ENCODE measurements at regions not wholly inside any gene's neighbourhood (a gene's known extent, or its start where the extent isn't known, plus 50 kb on each side); places are given as distances from the start of the nearest gene placed in this dataset.

GRCh38 chr2:51579412-51579811, 547.5 kb upstream of the NRXN1 start:
- DNase-seq (no peak), ATAC-seq (ENCODE audit: low FRiP score in 2 of 2) (no peak)
- H3K4me3 ChIP-seq: no peak overlapping the region
- no peaks in the 10 kb centered on the region for H3K27me3 ChIP-seq
- no peak overlapping the region for H3K27ac ChIP-seq
- H3K9me3 ChIP-seq: no peaks in the 10 kb centered on the region
- no peaks in the 10 kb centered on the region for H3K36me3 ChIP-seq
- TF ChIP-seq POLR2AphosphoS5 (IDR thresholded peaks at IDR 0.05) (no peak), EP300 (IDR thresholded peaks at IDR 0.05) (no peak), POLR2A (IDR thresholded peaks at IDR 0.05) (no peak), CTCF (IDR thresholded peaks at IDR 0.05) (no peak)
- H3K4me1 ChIP-seq: no peaks in the 10 kb centered on the region
- 83 to 89% methylated on average over 1 of the region's 1 CpG for WGBS, 2 donors

GRCh38 chr2:51575181-51575580, 543.2 kb upstream of the NRXN1 start:
- 64 to 79% methylated on average over 1 of the region's 1 CpG for WGBS, 2 donors
- Histone ChIP-seq H3K4me3 (no peak overlapping the region), H3K27ac (no peak overlapping the region), H3K36me3 (no peaks in the 10 kb centered on the region), H3K4me1 (no peaks in the 10 kb centered on the region), H3K9me3 (no peaks in the 10 kb centered on the region), H3K27me3 (no peaks in the 10 kb centered on the region)
- ATAC-seq (ENCODE audit: low FRiP score in 2 of 2) (no peak), DNase-seq (no peak)
- TF ChIP-seq CTCF (IDR thresholded peaks at IDR 0.05) (no peak), POLR2AphosphoS5 (IDR thresholded peaks at IDR 0.05) (no peak), POLR2A (IDR thresholded peaks at IDR 0.05) (no peak), EP300 (IDR thresholded peaks at IDR 0.05) (no peak)

GRCh38 chr2:51559026-51559425, 527.1 kb upstream of the NRXN1 start:
- no peaks in the 10 kb centered on the region for H3K36me3 ChIP-seq
- TF ChIP-seq POLR2AphosphoS5 (IDR thresholded peaks at IDR 0.05) (no peak), EP300 (IDR thresholded peaks at IDR 0.05) (no peak), POLR2A (IDR thresholded peaks at IDR 0.05) (no peak), CTCF (IDR thresholded peaks at IDR 0.05) (no peak)
- no peaks in the 10 kb centered on the region for H3K9me3 ChIP-seq
- H3K4me3 ChIP-seq: no peak overlapping the region
- no peaks in the 10 kb centered on the region for H3K27me3 ChIP-seq
- no peak for DNase-seq
- H3K27ac ChIP-seq: no peak overlapping the region
- no peaks in the 10 kb centered on the region for H3K4me1 ChIP-seq
- ATAC-seq (ENCODE audit: low FRiP score in 2 of 2): no peak

- H3K27ac ChIP-seq: no peak overlapping the region
- no peak for TF ChIP-seq CTCF (IDR thresholded peaks at IDR 0.05)
- no peak for TF ChIP-seq POLR2AphosphoS5 (IDR thresholded peaks at IDR 0.05)
- no peak for TF ChIP-seq POLR2A (IDR thresholded peaks at IDR 0.05)
- TF ChIP-seq EP300 (IDR thresholded peaks at IDR 0.05): no peak
- WGBS, 2 donors: 85 to 87% methylated on average over 2 of the region's 2 CpGs
Measured at GRCh38 chr2:51553476-51553875, 521.5 kb upstream of the NRXN1 start.

GRCh38 chr2:51535763-51536162, 503.8 kb upstream of the NRXN1 start:
- DNase-seq: no peak
- no peak overlapping the region for H3K27ac ChIP-seq
- no peaks in the 10 kb centered on the region for H3K4me1 ChIP-seq
- no peaks in the 10 kb centered on the region for H3K36me3 ChIP-seq
- no peak for ATAC-seq (ENCODE audit: low FRiP score in 2 of 2)
- H3K27me3 ChIP-seq: no peaks in the 10 kb centered on the region
- TF ChIP-seq POLR2AphosphoS5 (IDR thresholded peaks at IDR 0.05) (no peak), EP300 (IDR thresholded peaks at IDR 0.05) (no peak), CTCF (IDR thresholded peaks at IDR 0.05) (no peak), POLR2A (IDR thresholded peaks at IDR 0.05) (no peak)
- WGBS, 2 donors: 73 to 74% methylated on average over 2 of the region's 2 CpGs
- no peaks in the 10 kb centered on the region for H3K9me3 ChIP-seq
- H3K4me3 ChIP-seq: no peak overlapping the region

More at GRCh38 chr2:51553476-51553875, 521.5 kb upstream of the NRXN1 start:
- H3K9me3 ChIP-seq: no peaks in the 10 kb centered on the region
- H3K27me3 ChIP-seq: no peaks in the 10 kb centered on the region
- DNase-seq (no peak), ATAC-seq (ENCODE audit: low FRiP score in 2 of 2) (no peak)
- no peak overlapping the region for H3K4me3 ChIP-seq
- H3K36me3 ChIP-seq: no peaks in the 10 kb centered on the region
- no peaks in the 10 kb centered on the region for H3K4me1 ChIP-seq
